Left lung (tissue), 4 donors: ENCODE measurements at regions not wholly inside any gene's neighbourhood (a gene's known extent, or its start where the extent isn't known, plus 50 kb on each side); places are given as distances from the start of the nearest gene placed in this dataset.

Source experiments
- ATAC-seq: fragments of 200-7000 bp; cut with Tn5 transposase; one replicate; pipeline ENCODE4 v1.9.1; 2020; ENCODE audit warnings: moderate library complexity
- DNase-seq, 4 donors: peaks; one replicate each; pipeline ENCODE4 v3.0.0-alpha.2; 2013 to 2020
- H3K27ac ChIP-seq, 2 donors: fragments of 200-600 bp; sonication (generic) in 1 of 2; one replicate each; pipeline versions ENCODE4 v1.5.0 to v1.8.0; 2020 to 2021
- H3K27me3 ChIP-seq, 2 donors: fragments of 200-600 bp; sonication (generic) in 1 of 2; one replicate each; pipeline versions ENCODE4 v1.5.0 to v1.8.0; 2020 to 2021
- H3K36me3 ChIP-seq, 2 donors: fragments of 200-600 bp; sonication (generic) in 1 of 2; one replicate each; pipeline versions ENCODE4 v1.5.0 to v1.8.0; 2020 to 2021
- H3K4me1 ChIP-seq, 2 donors: fragments of 200-600 bp; one replicate each; pipeline ENCODE4 v1.8.0; 2021
- H3K4me3 ChIP-seq, 2 donors: fragments of 200-600 bp; sonication (generic) in 1 of 2; one replicate each; pipeline versions ENCODE4 v1.5.0 to v1.8.0; 2020 to 2021; ENCODE audit warnings: mild to moderate bottlenecking in 1 of 2
- H3K9me3 ChIP-seq, 2 donors: fragments of 200-600 bp; sonication (generic) in 1 of 2; one replicate each; pipeline versions ENCODE4 v1.5.0 to v1.8.0; 2020 to 2021
- CTCF ChIP-seq, 2 donors: fragments of 200-600 bp; sonication (generic) in 1 of 2; IDR thresholded peaks; one replicate each; pipeline versions ENCODE4 v1.5.0 to v1.8.0; 2021; ENCODE audit warnings: antibody characterized with exemption in 2 of 2
- intact Hi-C, 2 donors: fragments of 100-400 bp; cut with DNase I; formaldehyde crosslinking; loops; one replicate each; pipeline versions ENCODE4 v1.11.2 to v1.14.2; 2022
- donor health status: DM: no; HTN: yes; CAD: no.
- donor health status: DM: no; HTN: no; CAD: no.

GRCh38 chr9:134214386-134214765, 50.0 kb upstream of the RNU6ATAC start:
- Histone ChIP-seq H3K27me3 (no peaks in the 10 kb centered on the region), H3K4me3 (no peak overlapping the region), H3K36me3 (no peaks in the 10 kb centered on the region), H3K27ac (peak overlapping the region in 1 of 2 donors; percentile 30), H3K9me3 (peaks cover 0 to 3% of the 10 kb centered on the region in 2 donors), H3K4me1 (peaks cover 0 to 13% of the 10 kb centered on the region in 2 donors)
- peak in 1 of 4 donors; percentile 49 for DNase-seq
- no peak for TF ChIP-seq CTCF (IDR thresholded peaks at IDR 0.05)
- intact Hi-C loops = no loop called here
- no peak for ATAC-seq

GRCh38 chr9:134214766-134215419, 50.5 kb upstream of the RNU6ATAC start:
- no peak for TF ChIP-seq CTCF (IDR thresholded peaks at IDR 0.05)
- intact Hi-C loops = no loop called here
- peaks cover 0 to 3% of the 10 kb centered on the region in 2 donors for H3K9me3 ChIP-seq
- peak in 1 of 4 donors; percentile 54 for DNase-seq
- ATAC-seq = no peak
- H3K4me3 ChIP-seq = no peak overlapping the region
- H3K36me3 ChIP-seq = no peaks in the 10 kb centered on the region
- peak overlapping the region; percentile 30 to 39 for H3K27ac ChIP-seq
- H3K4me1 ChIP-seq = peaks cover 0 to 13% of the 10 kb centered on the region in 2 donors
- no peaks in the 10 kb centered on the region for H3K27me3 ChIP-seq

GRCh38 chr9:134215420-134215698, 51.0 kb upstream of the RNU6ATAC start:
- Histone ChIP-seq H3K4me1 (peaks cover 0 to 13% of the 10 kb centered on the region in 2 donors), H3K27me3 (no peaks in the 10 kb centered on the region), H3K4me3 (no peak overlapping the region), H3K9me3 (peaks cover 0 to 3% of the 10 kb centered on the region in 2 donors), H3K27ac (peak overlapping the region; percentile 30 to 39), H3K36me3 (no peaks in the 10 kb centered on the region)
- intact Hi-C loops = no loop called here
- no peak for ATAC-seq
- no peak for TF ChIP-seq CTCF (IDR thresholded peaks at IDR 0.05)
- DNase-seq = peak in 1 of 4 donors; percentile 42

GRCh38 chr9:134215699-134216448, 51.5 kb upstream of the RNU6ATAC start:
- peak in 3 of 4 donors; percentile 54 to 71 (median 65) for DNase-seq
- H3K9me3 ChIP-seq = peaks cover 0 to 3% of the 10 kb centered on the region in 2 donors
- H3K36me3 ChIP-seq = no peaks in the 10 kb centered on the region
- H3K27ac ChIP-seq = peak overlapping the region; percentile 30 to 39
- intact Hi-C loops = no loop called here
- H3K4me3 ChIP-seq = no peak overlapping the region
- peak; percentile 16 for ATAC-seq
- no peaks in the 10 kb centered on the region for H3K27me3 ChIP-seq
- peaks cover 0 to 13% of the 10 kb centered on the region in 2 donors for H3K4me1 ChIP-seq
- no peak for TF ChIP-seq CTCF (IDR thresholded peaks at IDR 0.05)

- Histone ChIP-seq H3K9me3 (peaks cover 0 to 3% of the 10 kb centered on the region in 2 donors), H3K27ac (peak overlapping the region in 1 of 2 donors; percentile 30), H3K4me3 (no peak overlapping the region), H3K4me1 (peaks cover 0 to 13% of the 10 kb centered on the region in 2 donors), H3K27me3 (no peaks in the 10 kb centered on the region), H3K36me3 (no peaks in the 10 kb centered on the region)
- DNase-seq = no peak
- TF ChIP-seq CTCF (IDR thresholded peaks at IDR 0.05) = no peak
- no peak for ATAC-seq
- intact Hi-C loops = no loop called here
Observed at GRCh38 chr9:134216449-134216951, 52.1 kb upstream of the RNU6ATAC start.
